HG02763 (cell line): ENCODE measurements at regions not wholly inside any gene's neighbourhood (a gene's known extent, or its start where the extent isn't known, plus 50 kb on each side); places are given as distances from the start of the nearest gene placed in this dataset.
"Not testable (repeated sequence)": the region's sequence is repeated elsewhere in the genome, so short reads cannot be mapped to it uniquely, and the experiment has no call there.

Experiments used
- ATAC-seq: cut with Tn5 transposase; IDR thresholded peaks from one replicate; pipeline ENCODE4 v1.9.1; 2021; ENCODE audit warnings: mild to moderate bottlenecking, moderate library complexity; ENCODE audit not compliant: unreplicated experiment

DNA sequence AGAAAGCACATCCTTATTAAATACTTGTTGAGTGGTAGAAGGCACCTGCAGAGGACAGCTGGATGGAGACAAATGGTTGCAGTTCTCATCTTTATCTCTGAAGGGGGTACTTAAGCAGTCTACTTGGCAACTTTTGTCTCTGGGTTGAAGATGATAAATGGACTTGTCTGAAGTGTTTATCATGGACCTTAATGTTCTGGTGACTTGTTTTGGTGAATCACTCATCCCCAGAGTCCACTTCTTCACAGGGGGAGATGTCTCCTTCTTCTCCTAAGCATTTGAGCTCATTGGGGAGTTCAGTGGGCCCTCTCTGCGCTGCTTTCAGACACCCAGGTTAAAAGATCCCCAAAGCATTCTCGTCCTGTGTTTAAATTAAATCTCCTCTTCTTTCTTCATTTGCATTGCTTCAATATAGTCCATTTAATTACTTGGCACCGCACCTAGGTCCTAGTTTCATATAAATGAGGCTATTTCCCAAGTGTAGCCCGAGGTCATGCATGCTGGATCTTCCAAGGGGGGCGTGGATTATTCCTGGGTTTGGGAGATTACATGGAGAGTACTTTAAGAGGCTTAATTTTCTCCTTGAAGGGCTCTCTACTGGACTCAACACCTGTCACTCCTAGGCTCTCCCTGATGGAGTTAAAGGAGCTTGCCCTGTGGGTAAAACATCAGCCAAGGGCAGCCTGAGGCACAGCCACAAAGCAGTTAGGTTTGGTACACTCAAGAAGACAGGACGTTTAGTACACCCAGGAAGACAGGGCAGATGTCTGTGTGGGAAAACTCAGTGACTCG, 239.3 kb upstream of the C2CD4B start:
- ATAC-seq: no peak

DNA sequence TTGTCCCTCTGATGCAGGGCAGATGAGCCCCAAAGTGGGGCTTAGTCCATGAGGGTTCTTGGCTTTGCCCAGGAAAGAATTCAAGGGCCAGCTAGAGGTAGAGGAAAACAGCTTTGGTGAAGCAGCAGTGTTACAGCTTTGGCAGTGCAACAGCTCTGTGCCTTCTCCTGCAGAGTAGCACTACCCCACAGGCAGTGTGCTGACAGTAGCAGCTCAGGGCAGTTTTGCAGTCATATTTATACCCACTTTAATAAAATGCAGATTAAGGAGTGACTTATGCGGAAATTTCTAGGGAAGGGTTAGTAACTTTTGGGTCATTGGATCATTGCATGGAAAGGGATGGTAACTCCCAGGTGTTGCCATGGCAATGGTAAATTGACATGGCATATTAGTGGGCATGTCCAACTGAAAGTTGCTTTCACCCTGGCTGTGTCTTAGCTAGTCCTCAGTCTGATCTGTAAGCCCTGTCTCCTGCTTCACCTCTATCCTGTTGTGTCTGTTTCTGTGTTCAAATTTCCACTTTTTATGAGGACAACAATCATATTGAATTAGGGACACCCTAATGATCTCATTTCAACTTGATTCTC, 241.3 kb upstream of the C2CD4B start:
- ATAC-seq: no peak

DNA sequence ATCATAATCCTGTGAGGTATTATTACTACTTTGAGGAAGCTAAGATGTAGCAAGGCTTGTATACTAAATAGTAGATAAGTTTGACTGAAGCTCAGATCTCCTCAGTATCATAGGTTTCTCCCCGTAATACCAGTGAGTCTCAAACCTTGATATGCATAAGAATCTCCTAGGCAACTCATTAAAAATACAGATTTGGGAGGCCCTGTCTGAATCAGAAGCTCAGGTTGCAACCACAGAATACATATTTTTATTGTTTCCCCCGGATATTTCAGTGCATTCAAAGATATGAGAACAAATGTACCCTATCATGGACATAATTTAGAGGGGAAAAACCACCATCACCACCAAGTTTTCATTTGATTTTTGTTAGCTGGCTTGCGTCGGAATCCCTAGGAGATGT, 242.1 kb upstream of the C2CD4B start:
- no peak for ATAC-seq

DNA sequence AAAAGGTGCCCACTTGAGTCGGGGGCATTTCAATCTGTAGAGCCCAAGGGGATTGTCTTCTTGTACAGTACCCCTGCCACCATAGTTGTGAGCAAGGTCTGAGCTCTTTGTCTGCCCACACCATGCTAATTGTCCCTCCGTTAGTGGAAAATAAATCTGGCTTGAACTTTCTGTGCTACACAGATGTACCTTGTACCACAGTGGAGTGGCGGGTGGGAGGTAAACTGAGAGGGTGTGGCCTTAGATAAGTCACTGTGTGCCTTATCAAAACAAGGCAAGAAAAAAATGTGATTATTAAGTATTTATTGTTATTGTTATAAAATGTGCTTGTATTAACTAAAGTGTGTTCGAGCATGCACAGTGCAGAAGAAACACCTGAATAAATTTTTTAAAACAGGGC, 242.9 kb upstream of the C2CD4B start:
- no peak for ATAC-seq

DNA sequence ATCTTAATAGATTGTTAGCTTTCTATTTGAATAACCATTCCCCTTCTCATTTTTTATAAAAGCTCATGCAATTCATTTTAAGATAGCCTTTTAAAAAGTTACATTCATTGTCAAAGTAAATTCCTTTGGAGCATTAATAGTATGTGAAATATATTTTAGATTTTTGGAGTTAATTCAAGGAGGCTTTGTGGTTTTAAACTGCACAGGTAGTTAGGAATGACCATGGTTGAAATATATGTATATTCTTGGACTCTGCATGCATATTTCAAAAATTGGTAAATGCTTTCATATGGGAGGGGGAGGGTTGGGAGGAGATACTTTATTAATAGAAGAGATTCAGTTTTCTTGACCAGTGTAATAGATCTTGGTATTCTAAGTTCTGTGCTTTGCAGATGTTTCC, 244.4 kb upstream of the C2CD4B start:
- no peak for ATAC-seq

DNA sequence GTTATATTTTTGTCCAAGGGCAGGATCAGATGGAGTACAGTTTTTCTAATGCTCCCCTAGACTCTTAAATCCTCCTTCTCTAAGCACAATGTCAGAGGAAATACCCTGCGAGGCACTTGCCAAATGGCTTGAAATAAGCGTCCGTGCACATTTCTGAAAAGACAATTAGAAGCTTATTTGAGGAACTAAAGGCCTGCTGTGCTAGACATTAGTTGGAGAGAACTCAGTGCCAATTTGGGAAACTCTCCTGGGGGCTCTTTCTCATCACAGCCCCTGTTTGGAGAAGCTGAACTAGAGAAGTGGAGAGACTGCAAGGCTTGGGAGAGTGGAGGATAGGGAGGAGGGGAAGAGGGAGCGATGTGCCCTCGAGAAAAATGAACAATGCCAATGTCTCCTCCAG, 247.6 kb upstream of the C2CD4B start:
- no peak for ATAC-seq

DNA sequence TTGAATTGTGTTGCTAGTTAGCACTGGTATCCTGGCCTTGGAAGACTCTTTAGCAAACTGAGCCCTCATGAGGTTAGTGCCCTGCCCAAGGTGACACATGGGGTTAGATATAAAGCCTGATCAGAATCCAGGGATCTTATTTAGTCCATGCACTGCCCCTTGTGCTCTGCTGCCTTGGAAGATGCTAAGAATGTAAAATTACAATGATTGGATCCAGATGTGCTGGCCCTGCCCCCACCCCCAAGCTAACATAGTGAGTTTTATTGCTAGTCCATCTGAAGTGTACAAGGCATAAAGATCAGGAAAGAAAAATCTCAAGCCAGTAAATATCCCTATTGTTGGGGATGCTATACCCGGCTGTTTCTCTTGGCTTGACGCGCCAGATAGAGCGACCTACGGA, 248.1 kb upstream of the C2CD4B start:
- no peak for ATAC-seq

DNA sequence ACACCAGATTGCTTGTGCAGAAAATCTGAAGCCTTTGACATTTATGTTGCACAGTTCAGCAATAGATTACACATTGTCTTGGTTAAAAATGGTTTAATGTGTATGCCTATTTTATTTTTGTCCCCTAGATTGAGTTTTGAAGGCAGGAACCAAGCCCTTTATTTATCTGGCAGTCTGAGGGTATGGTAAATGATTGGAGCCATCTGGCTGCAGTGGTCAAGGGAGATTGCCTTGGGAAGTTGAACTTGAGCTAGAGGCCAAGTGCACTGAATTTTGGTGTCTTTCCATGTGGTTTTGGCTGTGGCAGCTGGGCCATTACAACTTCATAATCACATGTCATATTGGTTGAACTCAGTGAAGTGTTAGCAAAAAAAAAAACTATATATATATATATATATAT, 248.7 kb upstream of the C2CD4B start:
- no peak for ATAC-seq

DNA sequence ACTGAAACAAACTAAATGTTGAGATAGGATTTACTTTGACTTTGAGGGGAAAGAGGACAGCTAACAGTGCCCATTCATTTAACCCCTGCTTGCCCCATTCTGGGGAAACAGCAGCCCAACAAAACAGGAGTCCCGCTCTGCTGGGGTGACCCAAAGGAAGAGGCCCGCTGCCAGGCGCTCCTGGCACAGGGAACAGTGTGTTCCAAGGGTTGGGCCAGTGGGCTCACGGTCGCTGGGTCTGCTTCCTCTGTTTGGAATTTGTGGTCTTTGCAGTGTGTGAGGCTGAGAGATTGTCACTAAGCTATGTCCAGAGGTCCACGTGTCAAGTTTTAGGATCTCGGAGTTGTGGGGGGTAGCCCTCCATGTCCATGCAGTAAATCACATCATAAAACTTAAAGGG, 250.4 kb upstream of the C2CD4B start:
- ATAC-seq: no peak

DNA sequence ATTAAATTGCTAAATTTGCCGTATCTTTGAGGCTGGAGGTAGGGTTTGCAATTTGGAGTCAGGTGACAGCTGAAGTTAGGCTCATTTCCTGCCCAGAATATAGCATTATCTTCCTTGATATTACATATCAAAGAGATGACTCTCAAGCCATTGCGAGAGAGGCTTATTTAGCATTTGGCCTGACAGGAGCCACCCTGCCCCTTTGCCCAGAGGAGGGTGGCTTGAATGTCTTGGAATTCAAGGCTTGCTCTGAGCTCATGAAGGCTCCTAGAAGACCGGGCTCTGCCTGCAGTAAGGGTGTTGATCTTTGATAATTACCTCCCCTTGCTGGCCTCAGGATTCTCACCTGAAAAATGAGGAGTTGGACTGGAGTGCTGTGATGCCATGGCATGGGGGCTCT, 251.4 kb upstream of the C2CD4B start:
- ATAC-seq: no peak

DNA sequence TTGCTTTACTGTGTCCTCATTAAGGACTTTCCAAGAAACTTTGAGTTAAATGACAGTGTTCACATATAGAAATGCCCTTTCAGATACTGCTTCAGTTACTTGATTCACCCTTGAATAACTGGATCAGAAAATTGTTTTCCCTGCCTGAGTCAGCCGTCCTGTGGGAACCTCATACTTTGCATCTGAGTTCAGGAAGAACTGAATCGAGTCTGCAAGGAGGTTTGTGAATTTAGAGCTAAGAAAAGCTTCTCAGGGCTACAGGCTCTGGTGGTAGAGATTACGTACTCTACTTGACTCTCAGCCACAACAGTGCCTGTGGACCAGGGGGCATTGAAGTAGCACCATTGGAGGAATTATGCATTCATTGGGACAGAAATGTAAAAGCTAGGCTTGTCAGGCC, 252.4 kb upstream of the C2CD4B start:
- no peak for ATAC-seq

DNA sequence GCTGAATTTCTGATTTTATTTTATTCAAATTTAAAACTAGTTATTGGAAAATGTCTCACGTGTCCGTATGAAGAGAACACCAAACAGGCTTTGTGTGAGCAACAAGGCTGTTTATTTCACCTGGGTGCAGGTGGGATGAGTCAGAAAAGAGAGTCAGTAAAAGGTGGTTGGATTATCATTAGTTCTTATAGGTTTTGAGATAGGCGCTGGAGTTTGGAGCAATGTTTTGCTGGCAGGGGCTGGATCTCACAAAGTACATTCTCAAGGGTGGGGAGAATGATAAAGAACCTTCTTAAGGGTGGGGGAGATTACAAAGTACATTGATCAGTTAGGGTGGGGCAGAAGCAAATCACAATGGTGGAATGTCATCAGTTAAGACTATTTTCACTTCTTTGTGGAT, 253.4 kb upstream of the C2CD4B start:
- ATAC-seq: not testable (repeated sequence)

DNA sequence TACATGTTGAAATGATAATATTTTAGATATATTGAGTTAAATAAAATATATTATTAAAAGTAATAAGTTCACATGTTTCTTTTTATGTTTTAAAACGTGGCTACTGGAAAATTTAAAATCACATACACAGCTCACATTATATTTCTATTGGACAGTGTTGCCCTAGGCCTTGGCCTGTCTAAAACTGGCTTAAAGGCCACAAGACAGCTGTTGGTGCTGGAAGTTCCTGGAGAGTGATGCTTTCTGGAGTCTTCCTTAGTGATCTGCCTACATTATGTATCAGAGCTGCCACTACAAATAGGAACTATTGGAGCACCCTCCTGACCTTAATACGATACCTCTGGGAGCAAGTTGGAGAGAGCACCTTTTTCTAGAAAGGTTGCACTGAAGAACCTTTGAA, 254.1 kb upstream of the C2CD4B start:
- ATAC-seq: no peak

DNA sequence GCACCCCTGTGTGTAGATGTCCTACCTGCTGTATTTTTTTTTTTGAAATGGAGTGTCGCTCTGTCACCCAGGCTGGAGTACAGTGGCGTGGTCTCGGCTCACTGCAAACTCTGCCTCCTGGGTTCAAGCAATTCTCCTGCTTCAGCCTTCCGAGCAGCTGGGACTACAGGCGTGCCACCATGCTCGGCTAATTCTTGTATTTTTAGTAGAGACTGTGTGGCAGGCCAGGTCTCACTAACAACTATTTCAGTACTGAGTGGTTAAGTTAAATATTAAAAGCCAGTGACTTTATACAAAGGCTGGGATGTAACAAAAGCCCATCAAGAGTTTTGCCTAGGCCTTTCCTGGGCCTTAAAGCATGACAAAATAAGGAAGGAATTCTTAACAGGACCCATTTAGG, 255.3 kb upstream of the C2CD4B start:
- not testable (repeated sequence) for ATAC-seq

DNA sequence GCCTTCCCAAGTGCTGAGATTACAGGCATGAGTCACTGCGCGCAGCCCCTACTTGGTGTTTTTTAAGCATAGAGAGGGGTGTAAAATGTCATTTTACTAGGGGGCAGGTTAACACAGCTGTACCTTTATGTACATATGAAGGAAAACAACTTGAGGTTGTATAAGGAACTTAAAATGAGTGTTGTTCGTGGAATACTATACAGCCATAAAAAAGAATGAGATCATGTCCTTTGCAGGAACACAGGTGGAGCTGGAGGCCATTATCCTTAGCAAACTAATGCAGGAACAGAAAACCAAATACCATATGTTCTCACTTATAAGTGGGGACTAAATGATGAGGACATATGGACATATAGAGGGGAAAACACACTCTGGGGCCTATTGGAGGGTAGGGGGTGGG, 256.2 kb upstream of the C2CD4B start:
- ATAC-seq: no peak

DNA sequence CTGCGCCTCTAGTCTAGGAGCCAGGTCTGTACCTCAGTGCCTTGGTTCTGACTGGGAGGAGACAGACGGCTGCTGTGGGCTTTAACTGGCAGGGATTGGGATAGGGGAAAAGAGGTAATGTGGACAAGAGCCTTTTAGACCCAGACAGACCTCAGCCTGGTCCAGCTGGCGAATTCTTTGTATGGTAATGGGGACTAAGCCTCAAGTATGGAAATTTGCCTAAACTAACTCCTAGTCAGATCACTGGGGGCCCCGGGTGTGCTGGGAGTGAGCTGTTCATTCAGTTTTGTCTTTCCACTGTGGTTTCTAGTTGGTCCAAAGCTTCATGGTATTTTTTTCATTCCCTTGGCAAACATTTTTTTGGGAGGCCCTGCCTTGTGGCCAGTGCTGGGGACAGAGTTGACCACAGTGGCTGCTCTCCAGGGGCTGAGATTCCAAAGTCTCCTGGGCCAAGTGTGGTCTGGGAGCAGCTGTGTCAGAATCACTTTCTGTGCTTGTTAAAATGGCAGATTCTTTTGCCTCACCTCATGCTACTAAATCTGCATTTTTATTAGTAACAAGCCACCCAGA, 261.4 kb upstream of the C2CD4B start:
- no peak for ATAC-seq

DNA sequence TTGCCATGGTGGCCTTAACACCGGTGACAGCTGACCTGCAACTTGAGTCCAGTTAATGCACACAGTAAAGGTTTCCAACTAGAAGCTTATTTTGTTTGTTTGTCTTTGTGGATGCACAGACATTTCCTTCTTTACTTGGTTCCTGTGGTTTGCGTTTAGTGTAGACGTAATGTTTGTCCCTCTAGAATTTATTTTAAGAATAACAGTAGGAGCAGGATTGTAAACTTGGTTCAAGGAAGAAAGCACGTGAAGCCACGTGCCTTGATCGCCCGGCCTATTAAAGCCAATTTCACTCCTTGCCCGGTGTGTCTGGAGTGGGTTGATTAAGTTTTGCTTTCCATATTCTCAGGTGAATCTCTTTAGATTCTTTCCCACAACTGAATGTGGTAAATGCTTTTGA, 263.2 kb upstream of the C2CD4B start:
- ATAC-seq: no peak

DNA sequence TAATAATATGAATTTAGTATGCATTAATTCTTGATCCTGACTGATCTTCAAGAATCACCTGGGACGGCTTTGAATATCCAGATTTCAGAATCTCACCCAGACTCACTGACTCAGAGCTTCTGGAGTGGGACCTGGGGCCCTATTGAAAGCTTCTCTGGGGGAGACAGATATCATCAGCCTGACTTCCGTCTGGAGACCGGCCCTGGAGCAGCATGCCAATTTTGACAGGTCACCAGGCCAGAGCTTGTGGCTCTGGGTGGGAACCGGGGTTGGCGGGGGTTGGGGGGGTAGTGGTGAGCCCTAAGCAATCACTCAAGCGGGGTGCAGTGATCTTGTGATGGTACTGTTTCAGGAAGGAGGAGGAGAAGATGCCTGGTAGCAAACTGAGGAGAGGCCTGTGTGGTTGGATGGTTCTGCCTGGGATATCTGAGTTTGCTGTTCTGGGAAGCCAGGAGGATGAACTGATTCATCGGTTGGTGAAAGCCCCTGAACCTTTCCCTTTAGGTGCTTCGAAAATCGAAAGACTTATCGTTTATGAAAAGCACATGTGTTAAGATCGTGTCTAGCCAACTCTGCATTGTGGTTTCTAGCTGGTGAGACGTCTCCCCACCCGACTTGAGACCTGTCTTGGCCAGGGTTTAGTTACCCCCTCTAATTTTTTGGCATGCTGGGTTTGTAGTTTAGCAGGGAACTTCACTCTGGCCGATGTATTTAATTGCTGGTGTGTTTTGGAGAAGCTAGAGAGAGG, 263.9 kb upstream of the C2CD4B start:
- no peak for ATAC-seq

DNA sequence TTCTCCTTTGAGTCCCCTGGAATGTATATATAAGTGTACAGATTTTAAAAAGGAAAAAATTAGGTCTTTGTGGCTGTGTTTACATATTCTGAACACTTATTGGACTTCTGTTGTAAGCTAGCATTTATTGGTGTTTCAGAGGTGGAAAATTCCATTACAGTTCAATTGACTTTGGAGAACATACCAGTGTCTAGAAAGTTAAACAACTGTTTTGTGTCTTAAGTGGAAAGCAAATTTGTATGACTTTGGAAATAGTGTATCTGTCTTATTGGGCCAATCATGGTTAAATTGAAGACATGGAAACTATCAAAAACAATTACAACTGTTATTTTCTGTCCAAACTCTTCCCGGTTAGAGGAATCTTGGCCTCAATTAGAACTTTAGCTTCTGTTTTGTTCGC, 265.0 kb upstream of the C2CD4B start:
- ATAC-seq: no peak

DNA sequence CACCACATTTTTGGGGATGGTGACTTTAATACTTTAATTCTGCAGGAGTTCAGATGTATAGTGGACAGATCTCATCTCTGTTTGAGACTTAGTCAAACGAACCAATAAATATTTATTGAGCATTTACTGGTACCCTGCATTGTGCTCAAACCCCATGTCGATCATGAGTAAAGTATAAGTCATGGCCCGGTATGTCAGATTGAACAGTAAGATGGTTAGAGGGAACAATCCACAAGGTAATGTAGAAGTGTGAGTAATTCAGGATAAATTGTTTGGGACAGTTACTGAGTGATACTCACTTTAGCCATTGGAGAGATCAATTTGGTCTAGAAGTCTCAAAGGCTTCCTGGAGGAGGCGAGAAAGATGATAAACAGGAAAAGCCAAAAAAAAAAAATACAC, 265.5 kb upstream of the C2CD4B start:
- no peak for ATAC-seq

DNA sequence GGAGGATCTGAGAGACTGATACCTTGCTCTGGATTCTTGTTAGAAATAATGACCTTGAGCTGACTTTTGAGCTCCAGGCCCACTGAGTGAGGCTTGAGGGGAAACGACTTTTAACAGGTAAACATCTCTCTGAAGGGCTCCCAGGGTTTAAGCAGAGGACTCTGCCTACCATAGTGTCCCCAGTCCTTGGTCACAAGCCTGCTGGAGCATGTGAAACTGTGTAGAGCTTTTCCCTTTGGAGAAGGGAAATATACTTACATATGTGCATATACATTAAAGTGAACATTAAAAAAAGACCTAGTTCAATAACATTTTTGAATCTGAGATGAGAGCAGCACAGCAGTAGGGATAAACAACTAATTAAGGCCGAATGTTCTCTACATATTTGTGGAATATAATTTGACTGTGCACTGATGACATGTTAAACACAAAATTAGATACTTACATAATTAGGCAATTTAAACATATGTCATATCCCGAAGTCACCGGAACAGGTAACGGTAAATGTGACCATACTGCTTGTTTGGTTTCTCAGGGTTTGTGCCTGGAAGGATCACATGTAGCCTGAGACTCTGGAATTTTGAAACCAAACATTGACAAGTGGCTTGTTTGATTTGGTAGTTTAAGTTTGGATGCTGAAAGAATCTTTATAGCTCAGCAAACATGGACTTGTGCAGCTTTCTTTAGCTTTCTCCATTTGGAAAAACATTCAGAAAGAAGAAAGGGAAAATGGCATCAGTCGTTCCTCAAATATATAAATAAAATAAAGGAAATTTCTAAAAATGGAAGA, 266.1 kb upstream of the C2CD4B start:
- no peak for ATAC-seq
